ENCODE measurements at regions not wholly inside any gene's neighbourhood (a gene's known extent, or its start where the extent isn't known, plus 50 kb on each side); places are given as distances from the start of the nearest gene placed in this dataset.

- TF ChIP-seq TCF4 (CRISPR knock-in tag; IDR thresholded peaks at IDR 0.05; ENCODE audit: borderline replicate concordance) (no peak), PATZ1 (CRISPR knock-in tag; IDR thresholded peaks at IDR 0.05; ENCODE audit: borderline replicate concordance) (no peak), RARB (CRISPR knock-in tag; IDR thresholded peaks at IDR 0.05) (no peak), ZNF565 (CRISPR knock-in tag; conservative IDR thresholded peaks at IDR 0.05; ENCODE audit: low read depth) (no peak), SNAI2 (CRISPR knock-in tag; IDR thresholded peaks at IDR 0.05) (no peak)
These were observed 101.9 kb downstream of the MTRR start for GRCh38 chr5:7970816-7971215.

Data from SK-N-SH treated with all-trans-retinoic acid at 6 μM for 48 hours (cell line).